ENCODE measurements at regions not wholly inside any gene's neighbourhood (a gene's known extent, or its start where the extent isn't known, plus 50 kb on each side); places are given as distances from the start of the nearest gene placed in this dataset.

DNA sequence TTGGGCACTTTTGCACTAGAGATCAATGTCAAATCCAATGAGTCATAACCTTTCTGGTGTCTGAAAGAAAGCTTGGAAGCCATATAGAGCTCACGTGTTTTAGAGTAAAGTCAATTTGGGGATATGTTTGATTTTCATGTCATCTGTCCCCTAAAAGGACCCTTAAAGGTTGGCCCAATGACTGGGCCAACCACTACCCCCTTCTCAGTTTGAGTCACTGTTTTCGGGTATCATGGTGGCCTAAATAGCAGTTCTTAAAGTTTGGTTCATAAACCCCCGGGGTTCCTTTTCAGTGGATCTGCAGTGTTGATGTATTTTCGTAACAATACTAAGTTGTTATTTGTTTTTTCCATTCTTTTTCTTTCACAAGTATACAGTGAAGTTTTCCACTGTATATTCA, 327.6 kb downstream of the PRL start:
- DNase-seq, result no peak
- Histone ChIP-seq H3K27ac (no peak overlapping the region), H3K27me3 (no peaks in the 10 kb centered on the region), H3K4me1 (peaks cover 0 to 39% (median 12%) of the 10 kb centered on the region in 12 donors), H3K4me3 (no peak overlapping the region), H3K9me3 (peaks cover 0 to under 1% (median 0%) of the 10 kb centered on the region in 12 donors), H3K36me3 (no peaks in the 10 kb centered on the region)
- ATAC-seq, result no peak
- TF ChIP-seq POLR2A (IDR thresholded peaks at IDR 0.05), result no peak
- TF ChIP-seq, protein P1, sequence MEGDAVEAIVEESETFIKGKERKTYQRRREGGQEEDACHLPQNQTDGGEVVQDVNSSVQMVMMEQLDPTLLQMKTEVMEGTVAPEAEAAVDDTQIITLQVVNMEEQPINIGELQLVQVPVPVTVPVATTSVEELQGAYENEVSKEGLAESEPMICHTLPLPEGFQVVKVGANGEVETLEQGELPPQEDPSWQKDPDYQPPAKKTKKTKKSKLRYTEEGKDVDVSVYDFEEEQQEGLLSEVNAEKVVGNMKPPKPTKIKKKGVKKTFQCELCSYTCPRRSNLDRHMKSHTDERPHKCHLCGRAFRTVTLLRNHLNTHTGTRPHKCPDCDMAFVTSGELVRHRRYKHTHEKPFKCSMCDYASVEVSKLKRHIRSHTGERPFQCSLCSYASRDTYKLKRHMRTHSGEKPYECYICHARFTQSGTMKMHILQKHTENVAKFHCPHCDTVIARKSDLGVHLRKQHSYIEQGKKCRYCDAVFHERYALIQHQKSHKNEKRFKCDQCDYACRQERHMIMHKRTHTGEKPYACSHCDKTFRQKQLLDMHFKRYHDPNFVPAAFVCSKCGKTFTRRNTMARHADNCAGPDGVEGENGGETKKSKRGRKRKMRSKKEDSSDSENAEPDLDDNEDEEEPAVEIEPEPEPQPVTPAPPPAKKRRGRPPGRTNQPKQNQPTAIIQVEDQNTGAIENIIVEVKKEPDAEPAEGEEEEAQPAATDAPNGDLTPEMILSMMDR (IDR thresholded peaks at IDR 0.05), result no peak
- intact Hi-C loops (cut with DNase I), result no loop called here
- 85 to 98% (median 93%) methylated on average over 4 of the region's 4 CpGs for WGBS, 4 donors

DNA sequence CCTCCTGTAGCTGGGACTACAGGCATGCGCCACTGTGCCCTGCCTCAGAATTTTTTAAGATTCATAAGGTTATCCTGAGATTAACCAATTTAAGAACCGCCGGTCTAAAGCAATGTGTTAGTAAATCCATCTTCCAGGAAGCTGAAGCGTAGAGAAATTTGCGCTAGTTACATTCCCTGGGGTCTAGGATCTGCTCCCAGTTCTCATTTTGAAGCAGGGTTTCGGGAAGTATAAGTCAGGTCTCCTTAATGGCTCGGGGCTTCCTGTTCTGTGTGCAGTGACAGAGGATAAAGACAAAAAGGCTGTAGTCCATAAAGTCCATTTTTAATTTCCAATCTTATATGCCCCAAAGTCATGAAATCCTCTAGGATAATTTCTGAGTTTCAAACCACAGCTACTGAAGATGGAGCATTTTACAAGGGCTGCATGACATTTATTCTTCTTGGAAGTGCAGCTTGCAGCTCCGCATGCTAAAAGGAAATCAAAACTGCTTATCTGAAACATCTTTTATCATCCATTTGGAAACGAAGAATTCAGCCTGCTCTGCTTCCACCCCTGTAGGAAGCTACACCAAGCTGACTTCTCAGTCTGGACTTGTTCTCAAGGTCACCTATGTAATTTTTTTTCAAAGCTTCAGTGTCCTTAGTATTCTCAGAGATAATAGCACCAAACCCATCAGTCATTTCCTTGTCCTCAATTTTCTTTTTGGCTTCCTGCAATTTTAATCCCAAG, 326.1 kb downstream of the PRL start:
- Histone ChIP-seq H3K27ac (peak overlapping the region in 3 of 12 donors; percentile 21 to 42 (median 23)), H3K36me3 (no peaks in the 10 kb centered on the region), H3K4me3 (no peak overlapping the region), H3K9me3 (peaks cover 0 to 7% (median 0%) of the 10 kb centered on the region in 12 donors), H3K4me1 (peaks cover 0 to 30% (median 7%) of the 10 kb centered on the region in 12 donors), H3K27me3 (no peaks in the 10 kb centered on the region)
- ATAC-seq, result peak in 1 of 4 donors; percentile 57
- TF ChIP-seq, protein P1 (IDR thresholded peaks at IDR 0.05), result no peak
- no peak for TF ChIP-seq POLR2A (IDR thresholded peaks at IDR 0.05)
- intact Hi-C loops (cut with DNase I), result no loop called here
- DNase-seq, result no peak
- 37 to 47% (median 42%) methylated on average over 9 of the region's 9 CpGs for WGBS, 4 donors

DNA sequence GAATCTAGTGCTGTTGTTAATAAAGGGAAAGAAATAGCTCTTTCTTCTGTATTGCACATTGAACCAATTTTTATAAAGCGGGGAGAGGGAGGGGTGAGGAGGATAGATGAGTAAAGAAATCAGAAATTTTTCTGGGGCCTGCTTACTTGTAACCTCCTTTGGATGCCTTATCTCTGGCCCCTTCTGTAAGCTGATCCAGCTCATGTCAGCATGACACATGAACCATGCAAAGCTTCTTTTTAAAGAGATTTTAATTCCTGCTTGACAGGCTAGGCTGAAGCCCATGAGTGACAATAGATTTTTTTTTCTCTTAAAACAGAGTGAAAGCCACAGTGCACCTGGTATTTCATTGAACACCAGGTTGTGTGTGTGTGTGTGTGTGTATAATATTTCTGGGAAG, 325.3 kb downstream of the PRL start:
- Histone ChIP-seq H3K36me3 (no peaks in the 10 kb centered on the region), H3K4me1 (peaks cover 0 to 29% (median 7%) of the 10 kb centered on the region in 12 donors), H3K9me3 (peaks cover 0 to 7% (median 0%) of the 10 kb centered on the region in 12 donors), H3K27ac (no peak overlapping the region), H3K4me3 (no peak overlapping the region), H3K27me3 (no peaks in the 10 kb centered on the region)
- TF ChIP-seq, protein P1 (IDR thresholded peaks at IDR 0.05), result no peak
- DNase-seq, result no peak
- ATAC-seq, result no peak
- 6 to 100% (median 96%) methylated on average over 1 of the region's 1 CpG for WGBS, 4 donors
- intact Hi-C loops (cut with DNase I), result no loop called here

DNA sequence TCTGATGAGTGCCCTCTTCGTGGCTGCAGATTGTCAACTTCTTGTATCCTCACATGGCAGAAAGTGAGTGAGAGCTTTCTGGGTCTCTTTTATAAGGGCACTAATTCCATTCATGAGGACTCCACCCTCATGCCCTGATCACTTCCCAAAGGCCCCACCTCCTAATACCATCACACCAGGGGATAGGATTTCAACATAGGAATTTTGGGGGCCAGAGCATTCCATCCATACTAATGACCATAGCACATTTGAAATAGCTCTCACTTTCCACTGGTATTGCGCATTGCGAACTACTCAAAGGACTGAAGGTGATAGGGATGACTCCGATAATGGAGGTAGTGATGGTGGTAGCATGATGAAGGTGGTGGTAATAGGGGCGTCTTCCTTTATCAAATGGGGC, 324.3 kb downstream of the PRL start:
- no peak overlapping the region for H3K27ac ChIP-seq
- WGBS, 4 donors, result 97 to 99% (median 98%) methylated on average over 5 of the region's 5 CpGs
- no peak overlapping the region for H3K4me3 ChIP-seq
- H3K9me3 ChIP-seq, result peaks cover 0 to 7% (median 0%) of the 10 kb centered on the region in 12 donors
- no peak for ATAC-seq
- peaks cover 0 to 20% (median 7%) of the 10 kb centered on the region in 12 donors for H3K4me1 ChIP-seq
- intact Hi-C loops (cut with DNase I), result no loop called here
- TF ChIP-seq, protein P1 (IDR thresholded peaks at IDR 0.05), result no peak
- no peak for TF ChIP-seq POLR2A (IDR thresholded peaks at IDR 0.05)
- no peaks in the 10 kb centered on the region for H3K27me3 ChIP-seq
- no peaks in the 10 kb centered on the region for H3K36me3 ChIP-seq
- DNase-seq, result no peak

Data from heart left ventricle (tissue), 16 donors.